Rectal smooth muscle tissue (tissue), 1 donor: ENCODE measurements at regions not wholly inside any gene's neighbourhood (a gene's known extent, or its start where the extent isn't known, plus 50 kb on each side); places are given as distances from the start of the nearest gene placed in this dataset.
"Not testable (repeated sequence)": the region's sequence is repeated elsewhere in the genome, so short reads cannot be mapped to it uniquely, and the experiment has no call there.

Source experiments
- H3K27ac ChIP-seq: one replicate; pipeline ENCODE4 v1.7.0; 2013; ENCODE audit warnings: low read depth, low read length, inconsistent platforms
- H3K27me3 ChIP-seq: one replicate; pipeline ENCODE4 v1.7.0; 2013; ENCODE audit warnings: low read length; ENCODE audit not compliant: control insufficient read depth, insufficient read depth
- H3K36me3 ChIP-seq: one replicate; pipeline ENCODE4 v1.7.0; 2013; ENCODE audit warnings: low read length; ENCODE audit not compliant: control insufficient read depth, insufficient read depth
- H3K4me1 ChIP-seq: one replicate; pipeline ENCODE4 v1.7.0; 2013; ENCODE audit warnings: low read length; ENCODE audit not compliant: control insufficient read depth, insufficient read depth
- H3K4me3 ChIP-seq: one replicate; pipeline ENCODE4 v1.7.0; 2013; ENCODE audit warnings: low read length
- H3K9ac ChIP-seq: one replicate; pipeline ENCODE4 v1.7.0; 2013; ENCODE audit warnings: low read length

DNA sequence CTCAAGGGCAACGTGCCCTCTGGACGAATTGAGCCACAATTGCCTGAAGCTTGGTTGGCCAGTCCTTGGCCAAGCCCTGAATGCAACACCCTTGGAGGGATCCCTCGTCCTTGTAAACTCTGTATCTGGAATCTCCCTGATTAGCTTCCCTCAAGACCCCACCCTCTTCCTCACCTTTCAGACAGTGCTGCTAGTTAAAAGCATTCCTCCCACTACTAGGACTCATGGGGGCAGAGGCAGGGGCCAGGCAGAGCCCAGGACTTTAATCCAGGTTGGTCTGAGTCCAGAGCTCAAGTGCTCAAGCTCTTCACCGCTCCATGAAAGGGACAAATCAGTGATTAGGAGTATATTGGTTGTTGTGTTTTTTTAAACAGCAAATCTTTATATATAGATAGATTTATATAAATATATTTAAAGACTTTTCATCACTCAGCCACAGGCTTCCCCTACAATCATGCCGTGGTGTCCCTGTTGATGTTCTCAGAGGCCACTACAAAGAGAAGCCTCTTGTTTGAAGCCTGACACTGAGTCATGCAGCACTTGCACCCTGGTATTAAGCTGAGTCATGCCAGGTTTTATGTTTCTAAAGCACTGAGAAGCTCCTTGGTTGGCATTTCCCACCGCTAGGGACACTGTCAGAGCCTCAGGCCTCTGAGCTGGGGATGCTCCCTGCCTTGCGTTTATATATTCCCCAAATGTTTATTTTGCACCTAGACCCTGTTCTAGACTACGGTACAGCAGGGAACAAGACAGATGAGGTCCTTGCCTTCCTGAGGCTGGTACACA is 53.8 kb upstream of the GSC start:
- H3K9ac ChIP-seq, result no peak overlapping the region
- peaks cover 4% of the 10 kb centered on the region for H3K27me3 ChIP-seq
- H3K4me1 ChIP-seq, result peaks cover 4% of the 10 kb centered on the region
- H3K4me3 ChIP-seq, result no peak overlapping the region
- H3K36me3 ChIP-seq, result no peaks in the 10 kb centered on the region
- no peak overlapping the region for H3K27ac ChIP-seq

DNA sequence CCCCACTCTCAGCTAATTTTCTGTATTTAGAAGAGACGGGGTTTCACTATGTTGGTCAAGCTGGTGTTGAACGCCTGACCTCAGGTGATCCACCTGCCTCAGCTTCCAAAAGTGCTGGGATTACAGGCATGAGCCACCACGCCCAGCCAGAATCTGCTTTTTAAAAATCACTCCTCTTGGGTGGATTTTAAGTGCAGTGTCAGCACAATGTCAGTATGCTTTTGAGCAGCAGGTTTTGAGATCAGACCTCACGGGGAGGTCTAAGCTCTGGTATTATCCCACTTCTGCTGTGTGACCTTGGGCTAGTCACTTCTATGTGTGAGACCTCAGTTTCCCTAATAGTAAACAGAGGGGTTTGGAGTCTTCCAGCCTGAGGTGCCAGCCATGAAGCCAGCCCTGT is 51.8 kb upstream of the GSC start:
- Histone ChIP-seq H3K4me1 (no peaks in the 10 kb centered on the region), H3K9ac (no peak overlapping the region), H3K27ac (no peak overlapping the region), H3K36me3 (no peaks in the 10 kb centered on the region), H3K4me3 (no peak overlapping the region), H3K27me3 (peaks cover 4% of the 10 kb centered on the region)

DNA sequence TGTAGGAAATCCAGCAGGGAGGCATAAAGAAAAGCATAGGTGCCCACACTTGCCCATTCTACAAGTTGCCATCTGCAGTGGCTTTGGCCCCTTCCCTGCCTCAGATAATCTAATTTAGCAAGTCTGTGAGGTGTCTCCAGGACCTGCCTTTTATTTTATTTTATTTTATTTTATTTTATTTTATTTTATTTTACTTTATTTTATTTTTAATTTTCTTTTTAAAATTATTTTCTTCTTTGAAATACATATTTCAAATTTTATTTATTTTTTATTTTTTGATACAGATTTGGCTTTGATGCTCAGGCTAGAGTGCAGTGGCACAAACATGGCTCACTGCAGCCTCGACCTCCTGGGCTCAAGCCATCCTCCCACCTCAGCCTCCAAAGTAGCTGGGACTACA is 51.0 kb upstream of the GSC start:
- not testable (repeated sequence) for H3K9ac ChIP-seq, H3K36me3 ChIP-seq, H3K27ac ChIP-seq, H3K4me1 ChIP-seq, H3K4me3 ChIP-seq, H3K27me3 ChIP-seq
